SU-DHL-6 (cell line): ENCODE measurements at regions not wholly inside any gene's neighbourhood (a gene's known extent, or its start where the extent isn't known, plus 50 kb on each side); places are given as distances from the start of the nearest gene placed in this dataset.
A peak's percentile ranks its signal among the peaks of the same experiment; 100 is the strongest.

Experiments used
- H2AFZ ChIP-seq: fragments of 200-600 bp; sonication (generic); 2 replicates; pipeline ENCODE4 v1.6.1; 2014; ENCODE audit warnings: low read depth, mild to moderate bottlenecking, moderate library complexity, mixed read lengths, antibody characterized with exemption, low read length; ENCODE audit not compliant: severe bottlenecking
- H3F3A ChIP-seq: fragments of 200-600 bp; shearing (Covaris generic); 2 replicates; pipeline ENCODE4 v1.6.0; 2016; ENCODE audit warnings: antibody characterized with exemption, mild to moderate bottlenecking; ENCODE audit not compliant: insufficient read depth
- H3K27ac ChIP-seq: fragments of 200-600 bp; sonication (generic); 2 replicates; pipeline ENCODE4 v1.5.1; 2016; ENCODE audit warnings: low read depth, mild to moderate bottlenecking, low read length, moderate library complexity, mixed read lengths
- H3K27me3 ChIP-seq: fragments of 200-600 bp; sonication (generic), shearing (Covaris generic); 2 replicates; pipeline ENCODE4 v1.6.0; 2014; ENCODE audit warnings: mild to moderate bottlenecking, low read length
- H3K36me3 ChIP-seq: fragments of 200-600 bp; sonication (generic); 2 replicates; pipeline ENCODE4 v1.6.1; 2014; ENCODE audit warnings: mild to moderate bottlenecking, low read length, mixed read lengths
- H3K4me2 ChIP-seq: fragments of 300-600, 200-600 bp; shearing (Covaris generic), sonication (generic); 2 replicates; pipeline ENCODE4 v1.6.0; 2014; ENCODE audit warnings: low read length, low read depth, mild to moderate bottlenecking; ENCODE audit not compliant: poor library complexity, severe bottlenecking
- H3K4me3 ChIP-seq: fragments of 200-600 bp; sonication (generic); 2 replicates; pipeline ENCODE4 v1.5.1; 2014; ENCODE audit warnings: antibody characterized with exemption, low read length, mild to moderate bottlenecking, mixed read lengths; ENCODE audit not compliant: insufficient read depth, poor library complexity, severe bottlenecking
- H3K79me2 ChIP-seq: fragments of 200-600 bp; sonication (generic); 2 replicates; pipeline ENCODE4 v1.6.1; 2014; ENCODE audit warnings: mild to moderate bottlenecking, low read length, moderate library complexity; ENCODE audit not compliant: insufficient read depth
- H3K9ac ChIP-seq: fragments of 200-600 bp; sonication (generic); 2 replicates; pipeline ENCODE4 v1.7.0; 2014; ENCODE audit warnings: mild to moderate bottlenecking, low read length
- H3K9me2 ChIP-seq: fragments of 200-600 bp; sonication (generic); replicated peaks from 2 replicates; pipeline ENCODE4 v1.6.1; 2014; ENCODE audit warnings: low read length; ENCODE audit not compliant: insufficient read depth
- H3K9me3 ChIP-seq: fragments of 200-600 bp; sonication (generic); 2 replicates; pipeline ENCODE4 v1.6.1; 2014; ENCODE audit warnings: low read length, mixed read lengths; ENCODE audit not compliant: insufficient read depth
- H4K20me1 ChIP-seq: fragments of 200-600 bp; sonication (generic); 2 replicates; pipeline ENCODE4 v1.6.1; 2014; ENCODE audit warnings: low read depth, mild to moderate bottlenecking, antibody characterized with exemption, low read length, moderate library complexity, mixed read lengths
- CTCF ChIP-seq: fragments of 200-600 bp; sonication (generic); IDR thresholded peaks from one replicate; pipeline ENCODE4 v1.5.1; 2017; ENCODE audit warnings: antibody characterized with exemption, mild to moderate bottlenecking, low read length, moderate library complexity; ENCODE audit not compliant: insufficient read depth, poor library complexity, severe bottlenecking
- EZH2phosphoT487 ChIP-seq: fragments of 200-600 bp; sonication (generic), shearing (Covaris generic); conservative IDR thresholded peaks from 2 replicates; pipeline ENCODE4 v1.6.1; 2018; ENCODE audit warnings: mild to moderate bottlenecking, antibody characterized with exemption, low read length, moderate library complexity, mixed read lengths

GRCh38 chr15:31605467-31605931, 278.9 kb downstream of the KLF13 start:
- H3K79me2 ChIP-seq: no peaks in the 10 kb centered on the region
- no peaks in the 10 kb centered on the region for H4K20me1 ChIP-seq
- H3F3A ChIP-seq: no peaks in the 10 kb centered on the region
- no peak overlapping the region for H3K9ac ChIP-seq
- H3K9me3 ChIP-seq: no peaks in the 10 kb centered on the region
- no peak overlapping the region for H2AFZ ChIP-seq
- H3K27ac ChIP-seq: no peak overlapping the region
- H3K36me3 ChIP-seq: no peaks in the 10 kb centered on the region
- TF ChIP-seq CTCF: peak; percentile 16
- TF ChIP-seq EZH2phosphoT487: no peak
- H3K27me3 ChIP-seq: no peaks in the 10 kb centered on the region
- H3K9me2 ChIP-seq: no peaks in the 10 kb centered on the region
- H3K4me2 ChIP-seq: no peak overlapping the region
- no peak overlapping the region for H3K4me3 ChIP-seq

- no peaks in the 10 kb centered on the region for H4K20me1 ChIP-seq
- H3K4me3 ChIP-seq: no peak overlapping the region
- H3K79me2 ChIP-seq: no peaks in the 10 kb centered on the region
- no peaks in the 10 kb centered on the region for H3K36me3 ChIP-seq
- TF ChIP-seq CTCF (no peak), EZH2phosphoT487 (no peak)
- H3K9me3 ChIP-seq: no peaks in the 10 kb centered on the region
- no peak overlapping the region for H3K4me2 ChIP-seq
- no peaks in the 10 kb centered on the region for H3K27me3 ChIP-seq
- H3K27ac ChIP-seq: no peak overlapping the region
- H3K9me2 ChIP-seq: no peaks in the 10 kb centered on the region
- H3F3A ChIP-seq: no peaks in the 10 kb centered on the region
- no peak overlapping the region for H3K9ac ChIP-seq
- no peak overlapping the region for H2AFZ ChIP-seq
These were observed 279.6 kb downstream of the KLF13 start for GRCh38 chr15:31606194-31606669.

- TF ChIP-seq EZH2phosphoT487: no peak
- no peak for TF ChIP-seq CTCF
- no peaks in the 10 kb centered on the region for H3K27me3 ChIP-seq
- no peak overlapping the region for H3K9ac ChIP-seq
- H3K27ac ChIP-seq: no peak overlapping the region
- no peak overlapping the region for H2AFZ ChIP-seq
- H3K9me2 ChIP-seq: no peaks in the 10 kb centered on the region
- no peak overlapping the region for H3K4me3 ChIP-seq
- H3F3A ChIP-seq: no peaks in the 10 kb centered on the region
- no peaks in the 10 kb centered on the region for H3K79me2 ChIP-seq
- H3K36me3 ChIP-seq: no peaks in the 10 kb centered on the region
- H4K20me1 ChIP-seq: no peaks in the 10 kb centered on the region
- H3K9me3 ChIP-seq: no peaks in the 10 kb centered on the region
- no peak overlapping the region for H3K4me2 ChIP-seq
These were observed 280.4 kb downstream of the KLF13 start for GRCh38 chr15:31606931-31607497.
